Ascending aorta (tissue), 2 donors: ENCODE measurements at regions not wholly inside any gene's neighbourhood (a gene's known extent, or its start where the extent isn't known, plus 50 kb on each side); places are given as distances from the start of the nearest gene placed in this dataset.

Experiments used
- DNase-seq, 2 donors: peaks; one replicate each; pipeline ENCODE4 v3.0.0-alpha.2; 2019; ENCODE audit warnings: low spot score in 2 of 2
- H3K27ac ChIP-seq, 2 donors: fragments of 200-600 bp; sonication (generic); one replicate each; pipeline ENCODE4 v1.5.1; 2016 to 2017; ENCODE audit warnings: mild to moderate bottlenecking in 1 of 2
- H3K27me3 ChIP-seq: fragments of 200-600 bp; sonication (generic); one replicate; pipeline ENCODE4 v1.5.1; 2017
- H3K36me3 ChIP-seq, 2 donors: fragments of 200-600 bp; sonication (generic); one replicate each; pipeline ENCODE4 v1.5.1; 2016
- H3K4me1 ChIP-seq, 2 donors: fragments of 200-600 bp; sonication (generic); one replicate each; pipeline ENCODE4 v1.5.1; 2016 to 2017; ENCODE audit warnings: mild to moderate bottlenecking in 1 of 2
- H3K4me3 ChIP-seq, 2 donors: fragments of 200-600 bp; sonication (generic); one replicate each; pipeline ENCODE4 v1.5.1; 2016 to 2017; ENCODE audit warnings: mild to moderate bottlenecking in 1 of 2
- H3K9me3 ChIP-seq, 2 donors: fragments of 200-600 bp; sonication (generic); one replicate each; pipeline ENCODE4 v1.5.1; 2016
- intact Hi-C: fragments of 100-400 bp; cut with DNase I; formaldehyde crosslinking; loops from one replicate; pipeline ENCODE4 v1.15.1; 2023
- TF ChIP-seq, protein P1 (sequence below), 3 experiments: fragments of 200-600 bp in 2 of 3; fragments of 450-650 bp in 1 of 3; sonication (generic) in 2 of 3; IDR thresholded peaks; one replicate each; pipeline ENCODE4 v1.5.1; 2016 to 2019; ENCODE audit warnings: antibody characterized with exemption in 3 of 3, mild to moderate bottlenecking in 1 of 3, moderate library complexity in 1 of 3

DNA sequence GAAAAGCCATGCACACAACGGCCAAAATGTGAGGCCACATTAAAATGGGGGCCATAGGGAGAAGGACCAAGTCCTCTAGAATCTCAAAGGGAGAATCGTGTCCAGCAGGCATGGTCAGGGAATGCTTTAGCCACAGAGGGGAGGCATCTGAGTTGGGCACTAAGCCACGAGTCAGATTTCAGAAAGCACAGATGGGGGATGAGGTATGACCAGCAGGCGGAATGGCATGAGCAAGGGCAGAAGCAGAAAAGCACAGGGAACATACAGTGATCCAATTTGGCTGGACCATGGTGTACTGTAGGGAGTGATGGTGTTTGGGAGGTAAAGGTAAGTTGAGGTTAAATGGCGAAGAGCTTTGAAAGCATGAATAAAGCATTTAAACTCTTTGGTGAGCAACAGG is 214.6 kb downstream of the TLE1 start:
- Histone ChIP-seq H3K4me1 (no peaks in the 10 kb centered on the region), H3K9me3 (no peaks in the 10 kb centered on the region), H3K27ac (no peak overlapping the region), H3K36me3 (no peaks in the 10 kb centered on the region), H3K4me3 (no peak overlapping the region), H3K27me3 (no peaks in the 10 kb centered on the region)
- TF ChIP-seq, protein P1, sequence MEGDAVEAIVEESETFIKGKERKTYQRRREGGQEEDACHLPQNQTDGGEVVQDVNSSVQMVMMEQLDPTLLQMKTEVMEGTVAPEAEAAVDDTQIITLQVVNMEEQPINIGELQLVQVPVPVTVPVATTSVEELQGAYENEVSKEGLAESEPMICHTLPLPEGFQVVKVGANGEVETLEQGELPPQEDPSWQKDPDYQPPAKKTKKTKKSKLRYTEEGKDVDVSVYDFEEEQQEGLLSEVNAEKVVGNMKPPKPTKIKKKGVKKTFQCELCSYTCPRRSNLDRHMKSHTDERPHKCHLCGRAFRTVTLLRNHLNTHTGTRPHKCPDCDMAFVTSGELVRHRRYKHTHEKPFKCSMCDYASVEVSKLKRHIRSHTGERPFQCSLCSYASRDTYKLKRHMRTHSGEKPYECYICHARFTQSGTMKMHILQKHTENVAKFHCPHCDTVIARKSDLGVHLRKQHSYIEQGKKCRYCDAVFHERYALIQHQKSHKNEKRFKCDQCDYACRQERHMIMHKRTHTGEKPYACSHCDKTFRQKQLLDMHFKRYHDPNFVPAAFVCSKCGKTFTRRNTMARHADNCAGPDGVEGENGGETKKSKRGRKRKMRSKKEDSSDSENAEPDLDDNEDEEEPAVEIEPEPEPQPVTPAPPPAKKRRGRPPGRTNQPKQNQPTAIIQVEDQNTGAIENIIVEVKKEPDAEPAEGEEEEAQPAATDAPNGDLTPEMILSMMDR (IDR thresholded peaks at IDR 0.05): no peak
- intact Hi-C loops: no loop called here
- no peak for DNase-seq

DNA sequence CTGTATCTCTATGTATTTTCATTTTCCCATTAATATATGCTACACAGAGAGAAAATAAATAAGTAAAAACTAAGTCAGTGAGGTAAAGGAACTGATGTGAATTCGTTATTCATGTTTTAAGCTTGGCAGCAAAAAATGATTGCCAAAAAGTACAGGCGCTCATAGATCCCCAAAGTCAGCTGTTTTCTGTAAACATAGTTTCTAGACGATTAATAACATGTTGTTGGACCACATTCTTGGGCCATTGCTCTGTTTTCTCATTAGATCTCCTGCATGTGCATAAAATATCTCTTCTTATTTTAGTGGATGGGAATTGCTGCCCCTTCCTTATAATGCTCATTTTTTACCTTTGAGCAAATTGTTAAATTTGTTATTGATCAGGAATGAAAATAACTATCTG is 215.2 kb downstream of the TLE1 start:
- Histone ChIP-seq H3K36me3 (no peaks in the 10 kb centered on the region), H3K27me3 (no peaks in the 10 kb centered on the region), H3K9me3 (no peaks in the 10 kb centered on the region), H3K4me1 (no peaks in the 10 kb centered on the region), H3K27ac (no peak overlapping the region), H3K4me3 (no peak overlapping the region)
- no peak for DNase-seq
- TF ChIP-seq, protein P1 (IDR thresholded peaks at IDR 0.05): no peak
- intact Hi-C loops: no loop called here

DNA sequence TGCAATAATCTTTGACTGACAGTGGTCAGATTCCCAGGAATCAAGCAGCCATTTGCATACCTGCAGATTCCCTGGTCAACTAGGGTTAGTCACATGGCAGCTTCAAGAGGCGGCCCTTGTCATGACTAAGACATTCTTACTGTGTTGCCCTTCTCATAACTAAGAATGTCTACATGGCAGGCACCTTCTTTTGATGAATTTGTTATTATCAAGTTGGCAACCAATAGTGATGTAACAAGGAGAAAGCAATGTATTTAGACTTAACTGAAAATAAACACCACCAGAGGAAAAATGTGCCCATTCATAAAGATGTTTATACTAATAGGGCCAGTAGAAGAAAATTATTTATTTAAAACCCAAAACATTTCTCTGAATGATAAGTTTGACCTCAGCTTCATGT is 215.6 kb downstream of the TLE1 start:
- Histone ChIP-seq H3K27ac (no peak overlapping the region), H3K4me1 (no peaks in the 10 kb centered on the region), H3K36me3 (no peaks in the 10 kb centered on the region), H3K9me3 (no peaks in the 10 kb centered on the region), H3K4me3 (no peak overlapping the region), H3K27me3 (no peaks in the 10 kb centered on the region)
- intact Hi-C loops: no loop called here
- no peak for DNase-seq
- TF ChIP-seq, protein P1 (IDR thresholded peaks at IDR 0.05): no peak

DNA sequence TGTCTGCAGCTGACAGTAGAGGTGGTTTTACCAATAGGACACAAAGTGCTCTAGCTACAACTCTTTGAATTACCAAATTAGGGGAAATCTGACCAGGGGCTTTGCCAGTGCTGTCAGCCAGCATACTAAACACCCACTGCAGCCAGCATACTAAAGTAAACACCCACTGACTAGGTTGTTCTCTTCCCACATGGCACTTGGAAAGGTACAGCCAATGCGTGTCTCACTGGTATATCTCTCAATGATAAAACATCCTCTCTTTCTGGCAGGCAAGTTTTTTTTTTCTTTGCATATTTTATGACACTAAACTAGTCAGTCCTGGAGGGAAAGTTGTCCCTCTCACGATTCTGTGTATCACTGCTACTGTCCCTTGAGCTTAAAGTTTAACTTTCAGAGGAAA is 216.1 kb downstream of the TLE1 start:
- Histone ChIP-seq H3K4me3 (no peak overlapping the region), H3K27me3 (no peaks in the 10 kb centered on the region), H3K4me1 (no peaks in the 10 kb centered on the region), H3K9me3 (no peaks in the 10 kb centered on the region), H3K36me3 (no peaks in the 10 kb centered on the region), H3K27ac (no peak overlapping the region)
- no peak for DNase-seq
- intact Hi-C loops: no loop called here
- TF ChIP-seq, protein P1 (IDR thresholded peaks at IDR 0.05): no peak

DNA sequence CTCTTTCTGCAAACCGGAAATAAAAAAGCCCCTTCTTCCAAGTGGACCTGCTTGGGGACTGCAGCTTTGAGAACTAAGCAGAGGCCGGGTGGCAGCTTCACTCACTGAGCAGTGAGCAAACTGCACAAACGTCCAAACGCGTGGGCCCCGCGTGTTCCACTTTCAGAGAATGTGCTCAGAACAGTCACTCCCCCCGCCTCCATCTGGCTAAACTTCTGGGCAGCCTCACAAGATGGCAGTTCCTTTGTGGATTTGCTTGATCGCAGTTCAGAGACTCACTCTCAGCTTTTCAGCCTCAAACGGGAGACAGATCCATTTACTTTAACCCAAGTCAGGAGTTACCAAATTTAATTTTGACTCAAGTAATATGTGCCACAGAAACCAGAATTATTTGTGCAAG is 216.6 kb downstream of the TLE1 start:
- H3K4me1 ChIP-seq: no peaks in the 10 kb centered on the region
- no peaks in the 10 kb centered on the region for H3K36me3 ChIP-seq
- TF ChIP-seq, protein P1 (IDR thresholded peaks at IDR 0.05): no peak
- intact Hi-C loops: no loop called here
- DNase-seq: no peak
- H3K27me3 ChIP-seq: no peaks in the 10 kb centered on the region
- H3K4me3 ChIP-seq: no peak overlapping the region
- no peak overlapping the region for H3K27ac ChIP-seq
- no peaks in the 10 kb centered on the region for H3K9me3 ChIP-seq

DNA sequence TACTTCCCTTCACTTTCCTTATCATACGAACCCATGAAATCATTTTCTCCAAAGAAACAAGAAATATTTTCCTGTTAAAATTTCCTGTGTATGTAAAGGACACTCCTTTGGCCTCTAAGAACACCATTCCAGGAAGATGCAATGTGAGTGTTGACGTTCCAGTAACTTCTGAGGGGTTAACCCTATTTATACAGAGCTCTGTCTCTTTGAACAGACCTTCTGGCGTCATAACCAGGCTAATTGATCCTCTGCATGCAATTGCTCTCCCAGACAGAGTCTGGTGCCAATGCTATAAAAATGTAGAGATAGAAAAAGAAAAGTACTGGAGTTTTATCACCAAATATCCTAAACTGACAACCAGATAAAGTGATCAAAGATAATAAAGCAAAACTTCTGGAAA is 218.5 kb downstream of the TLE1 start:
- TF ChIP-seq, protein P1 (IDR thresholded peaks at IDR 0.05): no peak

More for the DNA sequence above, 218.5 kb downstream of the TLE1 start:
- no peak overlapping the region for H3K27ac ChIP-seq
- no peak for DNase-seq
- H3K9me3 ChIP-seq: no peaks in the 10 kb centered on the region
- H3K27me3 ChIP-seq: no peaks in the 10 kb centered on the region
- intact Hi-C loops: no loop called here
- H3K36me3 ChIP-seq: no peaks in the 10 kb centered on the region
- no peaks in the 10 kb centered on the region for H3K4me1 ChIP-seq
- no peak overlapping the region for H3K4me3 ChIP-seq
